DND-41 (cell line): ENCODE measurements at regions not wholly inside any gene's neighbourhood (a gene's known extent, or its start where the extent isn't known, plus 50 kb on each side); places are given as distances from the start of the nearest gene placed in this dataset.

ENCODE experiments used
- CTCF ChIP-seq: IDR thresholded peaks from 2 replicates; pipeline ENCODE4 v1.5.1; 2012; ENCODE audit warnings: borderline replicate concordance, low read length, moderate library complexity, mild to moderate bottlenecking; ENCODE audit not compliant: poor library complexity, severe bottlenecking; ENCODE audit errors: extremely low read depth
- EZH2 ChIP-seq: IDR thresholded peaks from 3 replicates; pipeline ENCODE4 v1.6.1; 2012; ENCODE audit warnings: borderline replicate concordance, low read depth, mild to moderate bottlenecking, moderate library complexity, low read length, inconsistent platforms; ENCODE audit not compliant: severe bottlenecking

- TF ChIP-seq CTCF (no peak), EZH2 (no peak)
These were observed 196.0 kb upstream of the NPY2R start for GRCh38 chr4:155012469-155012868.
